ENCODE measurements at regions not wholly inside any gene's neighbourhood (a gene's known extent, or its start where the extent isn't known, plus 50 kb on each side); places are given as distances from the start of the nearest gene placed in this dataset.

- in situ Hi-C loops (cut with MboI), result no loop called here
- Histone ChIP-seq H3K27ac (ENCODE audit: control insufficient read depth, insufficient read depth) (no peak overlapping the region), H2AFZ (ENCODE audit: control insufficient read depth, low read depth, low read length) (no peak overlapping the region), H3K27me3 (replicated peaks in 1 of 2; ENCODE audit: control insufficient read depth in 2 of 2, insufficient read depth in 2 of 2, low read length in 1 of 2) (no peaks in the 10 kb centered on the region; a peak in 1 of 4 replicates), H3K4me2 (ENCODE audit: control insufficient read depth, insufficient read depth) (no peak overlapping the region), H3K79me2 (ENCODE audit: control insufficient read depth, insufficient read depth, low read length) (no peaks in the 10 kb centered on the region), H3K9me3 (replicated peaks; ENCODE audit: control insufficient read depth, insufficient read depth, low read length) (no peaks in the 10 kb centered on the region), H4K20me1 (ENCODE audit: control insufficient read depth, insufficient read depth) (no peaks in the 10 kb centered on the region), H3K4me1 (ENCODE audit: control insufficient read depth, insufficient read depth, low read length) (no peaks in the 10 kb centered on the region), H3K36me3 (ENCODE audit: control insufficient read depth in 2 of 2, insufficient read depth in 2 of 2, low read length in 1 of 2) (no peaks in the 10 kb centered on the region), H3K9ac (ENCODE audit: control insufficient read depth, insufficient read depth, low read length) (no peak overlapping the region), H3K4me3 (no peak overlapping the region)
- FAIRE-seq, result no peak
- BruUV-seq (replicated peaks), result no TSS peak
- whole genome bisulfite sequencing (ENCODE audit: insufficient coverage, insufficient replicate concordance, low lambda C conversion rate, missing lambda C conversion rate), result 9% methylated on average over 3 of the region's 3 CpGs
- TF ChIP-seq, protein P1, sequence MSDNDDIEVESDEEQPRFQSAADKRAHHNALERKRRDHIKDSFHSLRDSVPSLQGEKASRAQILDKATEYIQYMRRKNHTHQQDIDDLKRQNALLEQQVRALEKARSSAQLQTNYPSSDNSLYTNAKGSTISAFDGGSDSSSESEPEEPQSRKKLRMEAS (IDR thresholded peaks at IDR 0.05; ENCODE audit: low read depth, low read length), result no peak
- TF ChIP-seq POU2F2 (IDR thresholded peaks at IDR 0.05; ENCODE audit: borderline replicate concordance, low read depth, low read length), result no peak
- TF ChIP-seq ZNF207 (IDR thresholded peaks at IDR 0.05; ENCODE audit: borderline replicate concordance), result no peak
- TF ChIP-seq SP1 (IDR thresholded peaks at IDR 0.05; ENCODE audit: low read depth, low read length), result no peak
- TF ChIP-seq MEF2A (IDR thresholded peaks at IDR 0.05; ENCODE audit: insufficient read depth, low read depth, low read length), result no peak
- TF ChIP-seq PML (IDR thresholded peaks at IDR 0.05; ENCODE audit: low read length), result no peak
- SMC1A ChIA-PET (ENCODE audit: uncharacterized antibody, unreplicated experiment), result no interaction called here
- POLR2A ChIA-PET, result no interaction called here
- no peak for ATAC-seq
- DNase-seq (ENCODE audit: low read depth, low spot score), result no peak
- CTCF ChIA-PET, result no interaction called here
- intact Hi-C loops (cut with micrococcal nuclease; ENCODE audit: unreplicated experiment), result no loop called here
- RAD21 ChIA-PET (ENCODE audit: unreplicated experiment), result no interaction called here
Observed at GRCh38 chr9:18068900-18069299, 405.1 kb upstream of the ADAMTSL1 start.

- H4K20me1 ChIP-seq (ENCODE audit: control insufficient read depth, insufficient read depth), result no peaks in the 10 kb centered on the region
- intact Hi-C loops (cut with micrococcal nuclease; ENCODE audit: unreplicated experiment) (no loop called here), in situ Hi-C loops (cut with MboI) (no loop called here)
- H3K79me2 ChIP-seq (ENCODE audit: control insufficient read depth, insufficient read depth, low read length), result no peaks in the 10 kb centered on the region
- ATAC-seq, result no peak
- ChIA-PET POLR2A (no interaction called here), CTCF (no interaction called here), RAD21 (ENCODE audit: unreplicated experiment) (no interaction called here), SMC1A (ENCODE audit: uncharacterized antibody, unreplicated experiment) (no interaction called here)
- no peak for TF ChIP-seq IKZF2 (IDR thresholded peaks at IDR 0.05)
- TF ChIP-seq SUZ12 (IDR thresholded peaks at IDR 0.05; ENCODE audit: unreplicated experiment), result no peak
- H3K4me1 ChIP-seq (ENCODE audit: control insufficient read depth, insufficient read depth, low read length), result no peaks in the 10 kb centered on the region
- 58% methylated on average over 5 of the region's 6 CpGs for WGBS (ENCODE audit: insufficient coverage, insufficient replicate concordance, low lambda C conversion rate, missing lambda C conversion rate)
- H3K4me2 ChIP-seq (ENCODE audit: control insufficient read depth, insufficient read depth), result no peak overlapping the region
- no peak overlapping the region for H3K27ac ChIP-seq (ENCODE audit: control insufficient read depth, insufficient read depth)
- no peak overlapping the region for H3K9ac ChIP-seq (ENCODE audit: control insufficient read depth, insufficient read depth, low read length)
- H3K4me3 ChIP-seq, result no peak overlapping the region
- no peak overlapping the region for H2AFZ ChIP-seq (ENCODE audit: control insufficient read depth, low read depth, low read length)
- BruUV-seq (replicated peaks), result no TSS peak
- no peaks in the 10 kb centered on the region; a peak in 1 of 4 replicates for H3K27me3 ChIP-seq (replicated peaks in 1 of 2; ENCODE audit: control insufficient read depth in 2 of 2, insufficient read depth in 2 of 2, low read length in 1 of 2)
- FAIRE-seq, result no peak
- DNase-seq (ENCODE audit: low read depth, low spot score), result no peak
- no peaks in the 10 kb centered on the region for H3K36me3 ChIP-seq (ENCODE audit: control insufficient read depth in 2 of 2, insufficient read depth in 2 of 2, low read length in 1 of 2)
- no peaks in the 10 kb centered on the region for H3K9me3 ChIP-seq (replicated peaks; ENCODE audit: control insufficient read depth, insufficient read depth, low read length)
Observed at GRCh38 chr9:18071651-18072060, 402.3 kb upstream of the ADAMTSL1 start.
